HG02884 (cell line): ENCODE measurements at regions not wholly inside any gene's neighbourhood (a gene's known extent, or its start where the extent isn't known, plus 50 kb on each side); places are given as distances from the start of the nearest gene placed in this dataset.
"Not testable (repeated sequence)": the region's sequence is repeated elsewhere in the genome, so short reads cannot be mapped to it uniquely, and the experiment has no call there.

Source experiments
- ATAC-seq: cut with Tn5 transposase; IDR thresholded peaks from one replicate; pipeline ENCODE4 v1.9.1; 2021; ENCODE audit warnings: mild to moderate bottlenecking, moderate library complexity; ENCODE audit not compliant: unreplicated experiment

DNA sequence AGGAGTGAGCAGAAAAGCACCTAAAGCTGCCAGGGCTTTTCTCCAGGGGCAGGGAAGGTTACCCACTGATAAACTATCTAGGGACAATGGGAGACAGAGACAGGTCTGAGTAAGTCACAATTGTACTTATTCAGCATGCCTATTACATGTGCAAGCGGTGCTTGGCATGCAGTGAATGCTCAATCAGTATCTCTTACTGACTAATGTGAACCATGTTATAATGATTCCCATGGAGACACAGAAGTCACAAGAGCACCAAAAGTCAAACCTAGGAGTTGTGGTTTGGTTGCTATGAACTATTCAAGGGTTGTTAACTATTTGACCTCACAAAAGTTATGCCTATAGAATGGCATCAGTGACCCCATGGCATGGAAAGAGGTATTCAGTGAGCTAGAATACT, 50.0 kb upstream of the RASGRP1 start:
- no peak for ATAC-seq

DNA sequence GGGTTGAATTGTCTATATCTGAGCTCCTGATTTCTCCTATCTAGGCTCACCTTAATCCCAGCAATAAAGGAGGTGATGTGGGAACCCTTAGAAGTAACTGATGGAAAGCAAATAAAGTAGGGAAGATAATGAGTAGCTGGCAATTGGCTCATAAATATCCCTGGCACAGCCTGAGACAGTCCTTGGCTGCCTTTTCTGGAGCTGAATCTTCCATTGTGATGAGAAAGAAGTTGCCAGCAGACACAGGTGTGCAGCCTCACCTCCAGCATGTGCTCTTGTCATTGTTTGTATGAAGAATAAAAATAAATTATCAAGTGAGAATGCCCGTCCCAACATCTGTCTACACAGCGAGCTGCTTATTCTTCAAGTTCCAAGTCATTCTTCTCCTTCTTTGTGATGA, 53.2 kb upstream of the RASGRP1 start:
- ATAC-seq = no peak

DNA sequence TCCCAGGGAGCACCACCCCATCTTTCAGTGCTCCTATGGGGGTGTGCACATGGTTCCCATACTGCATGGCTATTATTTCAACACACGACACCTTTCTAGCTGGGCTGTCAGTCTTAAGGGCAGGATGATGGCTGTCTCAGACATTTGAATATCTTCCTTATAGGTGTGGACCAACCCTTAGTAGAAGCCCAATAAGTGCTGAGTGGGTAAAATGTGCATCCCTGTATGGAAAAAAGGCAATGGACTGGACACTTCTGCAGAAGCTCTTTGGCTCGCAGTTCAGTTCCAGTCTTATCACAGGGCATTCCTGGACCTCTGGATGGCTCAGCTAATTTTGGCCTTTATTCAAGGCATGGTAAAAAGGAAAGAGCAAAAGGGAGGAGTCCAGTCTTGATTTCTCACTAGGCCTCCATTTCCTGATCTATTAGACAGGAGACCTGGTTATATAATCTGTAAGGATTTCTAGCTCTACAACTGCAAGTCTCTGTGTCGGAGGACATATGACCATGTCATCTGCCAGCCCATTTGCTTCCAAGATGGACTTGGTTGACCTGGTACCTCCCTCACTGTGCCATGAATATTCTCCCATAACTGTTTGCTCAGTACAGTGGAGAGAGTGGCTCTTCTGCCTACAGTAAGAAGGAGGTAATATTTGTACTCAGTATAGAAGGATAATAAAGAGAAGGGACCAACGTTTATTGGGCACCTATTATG, 53.8 kb upstream of the RASGRP1 start:
- ATAC-seq = no peak

GRCh38 chr15:38620098-38620497, 55.5 kb upstream of the RASGRP1 start:
- ATAC-seq = no peak

DNA sequence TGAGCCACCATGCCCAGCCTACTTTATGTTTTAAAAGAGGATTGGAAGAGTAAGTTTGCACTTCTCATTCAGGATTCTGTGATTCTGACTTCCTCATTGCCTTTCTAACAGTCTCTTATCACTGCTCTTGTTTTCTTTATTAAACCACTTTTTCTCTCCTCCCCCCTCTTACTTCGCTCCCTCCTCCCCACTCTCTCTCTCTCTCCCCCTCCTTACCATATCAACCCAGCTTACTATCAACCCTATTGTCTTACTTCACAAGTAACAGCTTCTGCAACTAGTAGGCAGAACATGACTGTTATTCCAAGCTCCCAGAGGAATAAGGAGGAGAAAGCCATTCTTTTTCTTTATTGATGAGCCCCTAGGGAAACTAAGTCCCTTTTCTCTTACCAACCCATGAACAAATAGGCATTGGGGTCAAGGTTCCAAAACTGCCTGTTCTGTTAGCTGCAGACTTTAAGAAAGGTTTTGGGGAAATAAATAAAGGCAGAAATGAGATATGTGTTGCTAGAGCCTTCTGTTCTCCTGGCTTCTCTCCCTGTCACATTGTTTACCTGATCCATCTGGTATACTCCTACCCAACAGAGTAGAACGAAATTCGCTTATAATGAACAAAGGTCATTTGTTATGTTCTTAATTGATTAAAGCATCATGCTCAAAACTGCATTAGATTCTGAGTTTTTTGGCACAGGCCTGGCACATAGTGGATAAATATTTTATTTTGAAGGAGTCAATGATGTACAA, 56.4 kb upstream of the RASGRP1 start:
- no peak for ATAC-seq

DNA sequence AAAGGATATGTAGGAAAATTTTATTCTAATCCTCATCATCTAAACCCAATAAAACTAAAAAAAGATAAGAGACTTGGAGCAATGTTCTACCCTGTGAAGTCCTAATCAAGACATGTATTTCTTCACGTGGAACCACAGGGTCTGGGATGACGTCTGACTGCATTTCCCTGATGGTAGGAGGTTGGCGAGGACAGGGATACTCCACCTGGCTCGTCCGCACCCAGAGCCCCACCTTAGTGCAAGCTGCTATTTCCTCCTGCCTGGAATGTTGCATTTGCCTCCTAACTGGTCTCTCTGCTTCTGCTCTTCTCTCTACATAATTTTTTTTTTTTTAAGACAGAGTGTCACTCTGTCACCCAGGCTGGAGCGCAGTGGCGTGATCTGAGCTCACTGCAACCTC, 57.7 kb upstream of the RASGRP1 start:
- no peak for ATAC-seq

DNA sequence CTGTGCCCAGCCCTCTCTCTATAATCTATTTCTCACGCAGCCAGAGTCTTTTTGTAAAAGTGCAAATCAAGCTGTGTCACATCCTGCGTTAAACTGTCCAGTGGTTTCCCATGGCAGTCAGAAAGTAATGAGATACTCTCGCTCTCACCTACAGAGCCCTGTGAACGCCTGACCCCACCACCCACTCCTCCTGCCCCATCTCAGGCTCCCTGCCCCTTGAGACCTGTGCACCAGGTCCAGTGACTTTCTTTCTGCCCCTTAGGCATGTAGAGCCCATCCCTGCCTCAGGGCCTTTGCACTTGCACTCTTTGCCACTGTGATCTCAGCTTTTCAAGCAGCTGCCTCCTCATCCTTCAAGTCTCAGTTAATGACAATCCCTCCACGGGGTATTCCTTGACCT, 58.3 kb upstream of the RASGRP1 start:
- ATAC-seq = no peak

GRCh38 chr15:38623744-38624143, 59.1 kb upstream of the RASGRP1 start:
- ATAC-seq = no peak

- ATAC-seq = no peak
These were observed 59.9 kb upstream of the RASGRP1 start for GRCh38 chr15:38624244-38625205.

DNA sequence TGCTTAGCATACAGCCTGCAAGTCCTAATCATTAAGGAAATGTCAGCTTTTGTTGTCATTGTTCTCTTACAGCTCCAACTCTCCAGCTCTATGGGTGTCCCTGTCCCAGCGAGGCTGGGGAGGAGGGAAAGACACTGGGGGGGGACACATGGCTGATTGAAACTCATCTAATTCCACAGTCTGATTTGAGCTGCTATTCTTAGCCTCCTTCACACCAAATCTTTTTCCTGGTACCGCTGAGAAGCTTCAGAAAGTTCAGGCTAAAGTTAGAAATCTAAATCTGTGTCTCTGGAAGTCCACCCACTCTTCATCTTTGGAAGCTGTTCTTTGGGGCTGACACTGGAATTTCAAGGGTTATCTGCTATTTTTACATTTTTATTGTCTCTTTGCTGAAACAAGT, 61.3 kb upstream of the RASGRP1 start:
- no peak for ATAC-seq

DNA sequence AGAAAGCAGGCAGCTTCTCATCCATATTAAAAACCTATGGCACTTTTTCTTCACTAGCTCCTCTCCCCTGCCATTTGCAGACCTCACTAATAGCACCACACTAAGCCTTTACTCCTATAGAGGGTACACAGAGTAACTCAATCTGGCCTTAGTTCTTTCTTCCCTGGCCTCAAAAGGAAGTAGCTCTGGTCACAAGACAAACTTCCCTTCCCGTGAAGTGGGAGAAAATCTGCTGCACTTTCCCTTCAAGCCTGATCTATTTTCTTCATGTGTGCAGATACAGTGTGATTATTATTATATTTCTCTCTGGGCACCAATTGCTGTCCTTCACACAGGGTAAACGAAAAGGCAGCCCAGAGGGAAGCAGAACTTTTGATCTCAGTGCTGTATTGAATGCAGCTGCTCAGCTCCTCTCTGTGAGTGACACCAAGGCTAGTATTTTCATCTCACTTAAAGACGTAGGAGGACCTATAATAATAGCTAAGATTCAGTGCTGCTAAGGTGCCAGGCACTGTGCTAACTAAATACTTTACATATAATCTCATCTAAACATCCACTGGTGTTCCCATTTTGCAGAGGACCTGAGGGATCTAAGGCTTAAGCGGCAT, 61.9 kb upstream of the RASGRP1 start:
- ATAC-seq = no peak

- no peak for ATAC-seq
These were observed 63.2 kb upstream of the RASGRP1 start for GRCh38 chr15:38627689-38628277.

DNA sequence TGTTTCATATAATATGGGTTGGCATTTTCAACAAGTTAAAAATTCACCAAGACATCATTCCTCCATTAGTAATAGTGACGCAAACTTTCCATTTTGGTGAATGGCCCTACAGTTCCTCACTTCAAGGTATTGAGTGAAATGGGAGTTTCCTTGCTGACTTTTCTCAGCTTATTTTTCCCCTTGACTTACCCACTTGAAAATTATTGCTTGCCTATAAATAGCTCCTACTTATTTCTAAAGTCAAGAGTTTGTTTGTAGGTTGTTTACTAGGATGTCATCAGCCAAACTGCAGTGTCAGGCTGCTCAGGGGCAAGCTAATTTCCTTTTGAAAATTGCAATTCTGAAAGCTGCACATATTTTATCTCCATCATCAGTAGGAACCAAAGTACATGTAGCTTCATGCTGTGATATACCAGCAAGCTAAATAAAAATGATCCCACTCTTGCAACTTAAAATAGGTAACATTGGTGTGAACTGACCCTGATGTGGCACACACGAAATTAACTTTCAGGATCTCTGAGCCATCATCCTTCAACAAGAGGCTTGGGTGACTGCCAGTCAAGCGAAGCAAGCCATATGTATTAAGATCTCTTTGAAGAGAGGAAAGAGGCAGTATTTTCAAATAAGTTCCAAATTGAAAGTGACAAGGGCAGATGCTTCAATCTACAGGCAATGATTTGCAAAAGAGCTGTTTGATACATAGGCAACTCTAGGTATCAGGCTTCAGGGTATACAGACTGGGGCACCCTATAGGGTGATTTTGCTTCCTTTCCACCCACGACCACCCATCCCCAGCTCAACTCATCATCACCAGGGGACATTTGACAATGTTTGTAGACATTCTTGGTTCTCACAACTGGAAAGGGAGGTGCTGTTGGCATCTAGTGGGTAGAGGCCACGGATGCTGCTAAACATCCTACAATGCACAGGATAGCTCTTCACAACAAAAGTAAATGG, 66.8 kb upstream of the RASGRP1 start:
- no peak for ATAC-seq

DNA sequence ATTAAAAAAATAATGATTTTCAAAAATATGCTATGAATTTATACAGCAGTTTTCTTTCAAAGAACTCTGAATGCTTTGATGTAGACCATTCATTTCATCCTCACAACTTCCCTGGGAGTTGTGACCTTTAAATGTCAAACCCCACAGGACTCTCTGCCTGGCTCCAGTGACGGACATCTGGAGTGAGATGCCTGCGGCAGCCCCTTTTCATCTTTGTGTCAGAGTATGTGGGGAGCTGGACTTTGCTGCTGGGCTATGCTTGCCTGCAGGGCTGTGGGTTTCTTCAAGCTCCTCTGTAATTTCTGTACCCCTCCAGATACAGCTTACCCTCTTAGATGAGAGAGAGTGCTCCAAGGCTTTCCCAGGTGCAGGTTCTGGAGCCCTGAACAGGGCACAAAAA, 70.6 kb upstream of the RASGRP1 start:
- no peak for ATAC-seq

GRCh38 chr15:38636597-38636996, 72.0 kb upstream of the RASGRP1 start:
- ATAC-seq = no peak

DNA sequence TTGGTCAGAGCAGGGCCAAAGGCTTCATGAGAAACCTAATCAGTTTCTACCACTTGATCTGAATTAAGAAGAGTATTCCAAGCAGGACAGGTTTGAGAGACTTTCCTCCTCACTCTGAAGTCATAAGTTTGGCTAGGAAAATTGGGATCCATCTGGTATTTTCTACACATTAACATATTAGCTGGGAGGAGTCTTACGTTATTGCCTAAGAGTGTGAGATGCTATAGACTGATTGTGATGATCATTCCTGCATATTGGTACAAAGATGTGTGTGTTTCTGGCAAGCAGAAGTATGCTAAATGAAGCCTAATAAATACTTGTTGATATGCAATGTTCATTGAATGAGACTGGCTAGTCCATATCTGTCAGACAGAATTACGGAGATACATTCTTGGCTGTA, 73.5 kb upstream of the RASGRP1 start:
- ATAC-seq = no peak

GRCh38 chr15:38638811-38639210, 74.2 kb upstream of the RASGRP1 start:
- ATAC-seq = no peak

DNA sequence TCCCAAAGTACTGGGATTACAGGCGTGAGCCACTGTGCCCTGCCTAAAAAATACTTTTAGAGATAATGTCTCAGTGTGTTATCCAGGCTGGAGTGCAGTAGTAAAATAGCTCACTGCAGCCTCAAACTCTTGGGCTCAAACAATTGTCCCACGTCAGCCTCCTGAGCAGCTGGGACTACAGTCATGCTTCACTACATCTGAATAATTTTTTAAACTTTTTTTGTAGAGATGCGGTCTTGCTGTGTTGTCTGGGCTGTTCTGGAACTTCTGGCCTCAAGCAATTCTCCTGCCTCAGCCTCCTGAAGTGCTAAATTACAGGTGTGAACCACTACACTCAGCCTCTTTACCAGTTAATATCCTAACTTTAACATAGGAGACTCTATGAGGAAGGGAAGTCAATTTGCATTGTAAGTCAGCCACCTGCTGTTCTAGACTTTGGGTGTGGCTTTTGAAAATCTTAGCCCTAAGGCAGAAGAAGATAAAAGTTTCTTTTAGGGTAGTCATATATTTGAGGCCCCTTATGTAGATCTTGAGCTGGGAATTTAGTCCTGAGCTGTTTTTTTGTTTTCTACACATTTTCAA, 78.2 kb upstream of the RASGRP1 start:
- ATAC-seq = no peak

DNA sequence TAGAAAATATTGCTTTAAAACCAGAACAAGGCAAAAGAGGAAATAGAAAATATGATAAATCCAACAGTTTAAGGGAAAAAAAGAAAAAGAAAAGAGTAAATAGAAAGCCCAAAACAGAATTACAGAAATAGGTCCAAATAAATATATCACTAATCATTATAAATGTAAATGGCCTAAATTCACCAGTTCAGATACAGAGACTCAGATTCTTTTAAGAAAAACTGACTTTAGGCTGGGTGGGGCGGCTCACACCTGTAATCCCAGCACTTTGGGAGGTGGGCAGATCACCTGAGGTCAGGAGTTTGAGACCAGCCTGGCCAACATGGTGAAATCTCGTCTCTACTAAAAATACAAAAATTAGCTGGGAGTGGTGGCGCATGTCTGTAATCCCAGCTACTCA, 79.7 kb upstream of the RASGRP1 start:
- not testable (repeated sequence) for ATAC-seq
